Sigmoid colon (tissue), 4 donors: ENCODE measurements at regions not wholly inside any gene's neighbourhood (a gene's known extent, or its start where the extent isn't known, plus 50 kb on each side); places are given as distances from the start of the nearest gene placed in this dataset.

Experiments
- CTCF ChIP-seq, 4 experiments: fragments of 450-650 bp in 3 of 4; fragments of 200-600 bp in 1 of 4; IDR thresholded peaks; one replicate each; pipeline ENCODE4 v1.5.1; 2016 to 2019; ENCODE audit warnings: antibody characterized with exemption in 4 of 4, mild to moderate bottlenecking in 3 of 4, moderate library complexity in 2 of 4
- POLR2AphosphoS5 ChIP-seq, 4 donors: sonication (generic); formaldehyde crosslinking; IDR thresholded peaks; one replicate each; pipeline ENCODE4 v1.6.1; 2017; ENCODE audit warnings: antibody characterized with exemption in 4 of 4

DNA sequence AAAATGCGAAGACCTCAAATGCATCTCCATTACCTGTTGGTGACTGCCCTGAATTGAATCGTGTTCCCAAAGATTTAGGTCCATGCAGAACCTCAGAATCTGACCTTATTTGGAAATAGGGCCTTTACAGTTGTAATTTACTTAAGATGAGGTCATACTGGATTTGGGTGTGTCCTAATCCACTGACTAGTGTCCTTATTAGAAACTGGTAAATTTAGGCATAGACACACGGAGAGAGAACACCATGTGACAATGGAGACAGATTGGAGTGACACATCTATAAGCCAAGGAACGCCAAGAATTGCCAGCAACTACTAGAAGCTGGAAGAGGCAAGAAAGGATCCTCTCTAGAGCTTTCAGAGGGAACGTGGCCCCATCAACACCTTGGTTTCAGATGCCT is 203.1 kb downstream of the SMAD2 start:
- TF ChIP-seq CTCF (IDR thresholded peaks at IDR 0.05), result no peak
- no peak for TF ChIP-seq POLR2AphosphoS5 (IDR thresholded peaks at IDR 0.05)
